GM12878 (cell line): ENCODE measurements at regions not wholly inside any gene's neighbourhood (a gene's known extent, or its start where the extent isn't known, plus 50 kb on each side); places are given as distances from the start of the nearest gene placed in this dataset.

Experiments used
- ATAC-seq: fragments of 200-7000 bp; cut with Tn5 transposase; 3 replicates; pipeline ENCODE4 v1.9.1; 2020; ENCODE audit warnings: mild to moderate bottlenecking, moderate library complexity
- BruUV-seq: library from RNA; stranded (reverse); fragments of 400-500 nt; replicated peaks from 2 replicates; lab custom pipeline; 2021; lab: Mats Ljungman, UMichigan
- CTCF ChIA-PET: fragments of 300-600 bp; sonication (Branson Sonifier 250); formaldehyde crosslinking; extraction: SDS; loops from one replicate; lab custom pipeline; 2021; ENCODE audit warnings: inconsistent platforms; lab: Yijun Ruan, JAX
- POLR2A ChIA-PET: fragments of 350-600 bp; formaldehyde crosslinking; extraction: SDS; loops from one replicate; lab custom pipeline; 2021; ENCODE audit warnings: inconsistent platforms; lab: Charles Lee
- RAD21 ChIA-PET: fragments of 300-600 bp; sonication (Branson Sonifier 250); formaldehyde crosslinking; loops from one replicate; lab custom pipeline; 2023; ENCODE audit warnings: antibody characterized with exemption; ENCODE audit not compliant: unreplicated experiment; lab: Charles Lee
- SMC1A ChIA-PET: fragments of 300-600 bp; sonication (Branson Sonifier 250); formaldehyde crosslinking; loops from one replicate; lab custom pipeline; 2023; ENCODE audit not compliant: unreplicated experiment, uncharacterized antibody; lab: Charles Lee
- DNase-seq: peaks from one replicate; pipeline ENCODE4 v3.0.0-alpha.2; 2011; ENCODE audit warnings: low read depth, low spot score
- FAIRE-seq: peaks from 3 replicates; lab custom pipeline; 2011; peaks lifted over from hg19 to GRCh38; lab: Jason Lieb, UNC
- H2AFZ ChIP-seq: 2 replicates; pipeline ENCODE4 v1.6.0; 2011; ENCODE audit warnings: low read depth, low read length, control low read depth; ENCODE audit not compliant: control insufficient read depth
- H3K27ac ChIP-seq: 2 replicates; pipeline ENCODE4 v1.5.1; 2011; ENCODE audit warnings: control low read depth; ENCODE audit not compliant: control insufficient read depth, insufficient read depth
- H3K27me3 ChIP-seq, 2 experiments: replicated peaks in 1 of 2; 2 replicates each; pipeline versions ENCODE4 v1.6.0 to v1.6.1; 2011; ENCODE audit warnings: low read length in 1 of 2; ENCODE audit not compliant: control insufficient read depth in 2 of 2, insufficient read depth in 2 of 2
- H3K36me3 ChIP-seq, 2 experiments: 2 replicates each; pipeline ENCODE4 v1.5.1; 2011; ENCODE audit warnings: low read length in 1 of 2; ENCODE audit not compliant: control insufficient read depth in 2 of 2, insufficient read depth in 2 of 2
- H3K4me1 ChIP-seq: 2 replicates; pipeline ENCODE4 v1.6.1; 2011; ENCODE audit warnings: mild to moderate bottlenecking, low read length, moderate library complexity, mixed read lengths; ENCODE audit not compliant: control insufficient read depth, insufficient read depth
- H3K4me2 ChIP-seq: 2 replicates; pipeline ENCODE4 v1.6.0; 2011; ENCODE audit warnings: control low read depth; ENCODE audit not compliant: control insufficient read depth, insufficient read depth
- H3K4me3 ChIP-seq: fragments of 200-600 bp; sonication (generic); 2 replicates; pipeline ENCODE4 v1.5.1; 2016
- H3K79me2 ChIP-seq: 2 replicates; pipeline ENCODE4 v1.6.0; 2011; ENCODE audit warnings: low read length; ENCODE audit not compliant: control insufficient read depth, insufficient read depth
- H3K9ac ChIP-seq: 2 replicates; pipeline ENCODE4 v1.8.0; 2011; ENCODE audit warnings: low read length, control low read depth, mixed read lengths; ENCODE audit not compliant: control insufficient read depth, insufficient read depth
- H3K9me3 ChIP-seq: replicated peaks from 3 replicates; pipeline ENCODE4 v1.5.1; 2011; ENCODE audit warnings: mild to moderate bottlenecking, low read length; ENCODE audit not compliant: control insufficient read depth, insufficient read depth
- H4K20me1 ChIP-seq: 2 replicates; pipeline ENCODE4 v1.6.0; 2011; ENCODE audit not compliant: control insufficient read depth, insufficient read depth
- HDAC6 ChIP-seq: fragments of 200-600 bp; sonication (generic); IDR thresholded peaks from one replicate; pipeline ENCODE4 v1.8.0; 2017; ENCODE audit warnings: antibody characterized with exemption; ENCODE audit not compliant: unreplicated experiment
- IKZF1 ChIP-seq: fragments of 450-650 bp; conservative IDR thresholded peaks from 2 replicates; pipeline ENCODE4 v1.6.1; 2017; ENCODE audit warnings: antibody characterized with exemption, mild to moderate bottlenecking
- MTA2 ChIP-seq: fragments of 450-650 bp; IDR thresholded peaks from 2 replicates; pipeline ENCODE4 v1.6.1; 2016; ENCODE audit warnings: low read depth, mild to moderate bottlenecking, moderate library complexity
- NBN ChIP-seq: fragments of 450-650 bp; IDR thresholded peaks from 2 replicates; pipeline ENCODE4 v1.6.1; 2016
- NFYA ChIP-seq: IDR thresholded peaks from 2 replicates; pipeline ENCODE4 v1.6.1; 2011; ENCODE audit warnings: low read depth, mild to moderate bottlenecking, low read length, improper control_type of control experiment, borderline replicate concordance
- NR2C1 ChIP-seq: fragments of 450-650 bp; IDR thresholded peaks from 2 replicates; pipeline ENCODE4 v1.6.1; 2017; ENCODE audit warnings: antibody characterized with exemption, mild to moderate bottlenecking, moderate library complexity
- PAX8 ChIP-seq: fragments of 450-650 bp; IDR thresholded peaks from 2 replicates; pipeline ENCODE4 v1.6.1; 2017; ENCODE audit warnings: mild to moderate bottlenecking, moderate library complexity
- PML ChIP-seq: IDR thresholded peaks from 2 replicates; pipeline ENCODE4 v1.6.1; 2012; ENCODE audit warnings: low read length, inconsistent platforms
- PRDM15 ChIP-seq: fragments of 450-650 bp; formaldehyde crosslinking; IDR thresholded peaks from 2 replicates; pipeline ENCODE4 v1.4.0; 2020; ENCODE audit warnings: mild to moderate bottlenecking, moderate library complexity
- RFX5 ChIP-seq: IDR thresholded peaks from 2 replicates; pipeline ENCODE4 v1.6.1; 2011; ENCODE audit warnings: low read depth, low read length, improper control_type of control experiment
- SMAD1 ChIP-seq: fragments of 450-650 bp; IDR thresholded peaks from 2 replicates; pipeline ENCODE4 v1.6.1; 2018; ENCODE audit warnings: mild to moderate bottlenecking, low read depth; ENCODE audit not compliant: partially characterized antibody
- SP1 ChIP-seq: IDR thresholded peaks from one replicate; pipeline ENCODE4 v1.6.1; 2011; ENCODE audit warnings: low read depth, low read length
- TAF1 ChIP-seq: IDR thresholded peaks from 2 replicates; pipeline ENCODE4 v1.6.1; 2011; ENCODE audit warnings: mild to moderate bottlenecking, low read depth, low read length, borderline replicate concordance
- TCF3 ChIP-seq: IDR thresholded peaks from 2 replicates; pipeline ENCODE4 v1.6.1; 2012; ENCODE audit warnings: low read depth, mild to moderate bottlenecking, low read length, borderline replicate concordance; ENCODE audit not compliant: insufficient read depth
- WGBS: methylation state at CpG from one replicate; pipeline ENCODE4 v1.1.6; 2016; ENCODE audit warnings: low lambda C conversion rate; ENCODE audit not compliant: insufficient replicate concordance, insufficient coverage; ENCODE audit errors: missing lambda C conversion rate; 5-methylcytosine and 5-hydroxymethylcytosine counted together
- in situ Hi-C: fragments of 300-500 bp; cut with MboI; formaldehyde crosslinking; loops from 9 replicates; pipeline ENCODE4 v1.14.3; 2018; ENCODE audit warnings: mixed read lengths
- intact Hi-C: fragments of 100-400 bp; cut with micrococcal nuclease; formaldehyde crosslinking; loops from one replicate; pipeline ENCODE4 v1.14.2; 2022; ENCODE audit not compliant: unreplicated experiment
- TF ChIP-seq, protein P1 (sequence below): IDR thresholded peaks from 2 replicates; pipeline ENCODE4 v1.6.1; 2012; ENCODE audit warnings: low read depth, low read length, improper control_type of control experiment
- TF ChIP-seq, protein P2 (sequence below): fragments of 450-650 bp; IDR thresholded peaks from 2 replicates; pipeline ENCODE4 v1.6.1; 2017; ENCODE audit warnings: mild to moderate bottlenecking, moderate library complexity

DNA sequence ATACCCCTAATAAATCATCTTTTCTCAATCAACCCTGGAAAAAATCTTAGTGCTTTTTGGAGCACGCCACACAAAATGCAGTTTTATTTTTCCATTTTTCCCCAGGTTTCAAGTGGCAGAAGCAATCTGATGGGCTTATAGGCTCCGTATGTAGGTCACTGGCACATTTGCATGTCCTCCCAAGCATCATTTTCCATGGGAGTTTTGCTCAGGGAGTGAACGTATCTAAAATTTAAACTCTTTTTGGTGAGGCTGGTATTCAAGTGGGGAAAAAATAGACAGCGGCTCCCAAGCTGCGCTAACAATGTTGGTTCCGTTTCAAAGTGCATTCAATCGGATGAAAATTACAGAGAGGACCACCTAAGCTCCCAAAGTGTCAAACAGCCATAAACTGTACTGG lies 233.4 kb downstream of the MEX3B start (continued):
- TF ChIP-seq NR2C1 (no peak), MTA2 (no peak), HDAC6 (no peak), TAF1 (no peak), PML (no peak), PRDM15 (CRISPR knock-in tag) (no peak), TCF3 (no peak), SP1 (no peak)

- 14% methylated on average over 6 of the region's 6 CpGs for WGBS
- no peak for DNase-seq
- POLR2A ChIA-PET, result no interaction called here
- TF ChIP-seq NFYA (no peak), IKZF1 (no peak), PAX8 (no peak), MTA2 (no peak), RFX5 (no peak), NBN (no peak), SMAD1 (no peak)
- TF ChIP-seq, protein P1, sequence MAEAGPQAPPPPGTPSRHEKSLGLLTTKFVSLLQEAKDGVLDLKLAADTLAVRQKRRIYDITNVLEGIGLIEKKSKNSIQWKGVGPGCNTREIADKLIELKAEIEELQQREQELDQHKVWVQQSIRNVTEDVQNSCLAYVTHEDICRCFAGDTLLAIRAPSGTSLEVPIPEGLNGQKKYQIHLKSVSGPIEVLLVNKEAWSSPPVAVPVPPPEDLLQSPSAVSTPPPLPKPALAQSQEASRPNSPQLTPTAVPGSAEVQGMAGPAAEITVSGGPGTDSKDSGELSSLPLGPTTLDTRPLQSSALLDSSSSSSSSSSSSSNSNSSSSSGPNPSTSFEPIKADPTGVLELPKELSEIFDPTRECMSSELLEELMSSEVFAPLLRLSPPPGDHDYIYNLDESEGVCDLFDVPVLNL, result no peak
- TF ChIP-seq, protein P2, sequence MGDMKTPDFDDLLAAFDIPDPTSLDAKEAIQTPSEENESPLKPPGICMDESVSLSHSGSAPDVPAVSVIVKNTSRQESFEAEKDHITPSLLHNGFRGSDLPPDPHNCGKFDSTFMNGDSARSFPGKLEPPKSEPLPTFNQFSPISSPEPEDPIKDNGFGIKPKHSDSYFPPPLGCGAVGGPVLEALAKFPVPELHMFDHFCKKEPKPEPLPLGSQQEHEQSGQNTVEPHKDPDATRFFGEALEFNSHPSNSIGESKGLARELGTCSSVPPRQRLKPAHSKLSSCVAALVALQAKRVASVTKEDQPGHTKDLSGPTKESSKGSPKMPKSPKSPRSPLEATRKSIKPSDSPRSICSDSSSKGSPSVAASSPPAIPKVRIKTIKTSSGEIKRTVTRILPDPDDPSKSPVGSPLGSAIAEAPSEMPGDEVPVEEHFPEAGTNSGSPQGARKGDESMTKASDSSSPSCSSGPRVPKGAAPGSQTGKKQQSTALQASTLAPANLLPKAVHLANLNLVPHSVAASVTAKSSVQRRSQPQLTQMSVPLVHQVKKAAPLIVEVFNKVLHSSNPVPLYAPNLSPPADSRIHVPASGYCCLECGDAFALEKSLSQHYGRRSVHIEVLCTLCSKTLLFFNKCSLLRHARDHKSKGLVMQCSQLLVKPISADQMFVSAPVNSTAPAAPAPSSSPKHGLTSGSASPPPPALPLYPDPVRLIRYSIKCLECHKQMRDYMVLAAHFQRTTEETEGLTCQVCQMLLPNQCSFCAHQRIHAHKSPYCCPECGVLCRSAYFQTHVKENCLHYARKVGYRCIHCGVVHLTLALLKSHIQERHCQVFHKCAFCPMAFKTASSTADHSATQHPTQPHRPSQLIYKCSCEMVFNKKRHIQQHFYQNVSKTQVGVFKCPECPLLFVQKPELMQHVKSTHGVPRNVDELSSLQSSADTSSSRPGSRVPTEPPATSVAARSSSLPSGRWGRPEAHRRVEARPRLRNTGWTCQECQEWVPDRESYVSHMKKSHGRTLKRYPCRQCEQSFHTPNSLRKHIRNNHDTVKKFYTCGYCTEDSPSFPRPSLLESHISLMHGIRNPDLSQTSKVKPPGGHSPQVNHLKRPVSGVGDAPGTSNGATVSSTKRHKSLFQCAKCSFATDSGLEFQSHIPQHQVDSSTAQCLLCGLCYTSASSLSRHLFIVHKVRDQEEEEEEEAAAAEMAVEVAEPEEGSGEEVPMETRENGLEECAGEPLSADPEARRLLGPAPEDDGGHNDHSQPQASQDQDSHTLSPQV, result no peak
Observed at GRCh38 chr15:81811736-81812135, 234.1 kb downstream of the MEX3B start.

More at GRCh38 chr15:81811736-81812135, 234.1 kb downstream of the MEX3B start:
- SMC1A ChIA-PET, result no interaction called here
- Histone ChIP-seq H3K9ac (no peak overlapping the region), H3K36me3 (no peaks in the 10 kb centered on the region), H3K4me2 (no peak overlapping the region), H3K9me3 (no peaks in the 10 kb centered on the region), H2AFZ (no peak overlapping the region), H4K20me1 (no peaks in the 10 kb centered on the region), H3K4me3 (no peak overlapping the region), H3K27ac (no peak overlapping the region), H3K4me1 (no peaks in the 10 kb centered on the region), H3K27me3 (peaks cover 0 to 2% of the 10 kb centered on the region in 2 experiments; a peak in 1 of 4 replicates), H3K79me2 (no peaks in the 10 kb centered on the region)
- CTCF ChIA-PET, result no interaction called here
- no peak for ATAC-seq
- no TSS peak for BruUV-seq
- in situ Hi-C loops (no loop called here), intact Hi-C loops (no loop called here)
- RAD21 ChIA-PET, result no interaction called here
- no peak for FAIRE-seq
